GM13976 (cell line): ENCODE measurements at regions not wholly inside any gene's neighbourhood (a gene's known extent, or its start where the extent isn't known, plus 50 kb on each side); places are given as distances from the start of the nearest gene placed in this dataset.

ENCODE experiments used
- DNase-seq: peaks from one replicate; pipeline ENCODE4 v3.0.0; 2012; ENCODE audit warnings: low spot score
- in situ Hi-C: fragments of 300-500 bp; cut with MboI; formaldehyde crosslinking; loops from one replicate; pipeline ENCODE4 v1.12.0; 2022; ENCODE audit warnings: low sequenced_read_pairs, mixed read lengths, inconsistent platforms; ENCODE audit not compliant: unreplicated experiment
- TF ChIP-seq, protein P1 (sequence below): IDR thresholded peaks from 2 replicates; pipeline ENCODE4 v1.5.1; 2012; ENCODE audit warnings: borderline replicate concordance, mild to moderate bottlenecking; ENCODE audit not compliant: insufficient read depth; ENCODE audit errors: extremely low read depth, missing control alignments, control extremely low read depth

DNA sequence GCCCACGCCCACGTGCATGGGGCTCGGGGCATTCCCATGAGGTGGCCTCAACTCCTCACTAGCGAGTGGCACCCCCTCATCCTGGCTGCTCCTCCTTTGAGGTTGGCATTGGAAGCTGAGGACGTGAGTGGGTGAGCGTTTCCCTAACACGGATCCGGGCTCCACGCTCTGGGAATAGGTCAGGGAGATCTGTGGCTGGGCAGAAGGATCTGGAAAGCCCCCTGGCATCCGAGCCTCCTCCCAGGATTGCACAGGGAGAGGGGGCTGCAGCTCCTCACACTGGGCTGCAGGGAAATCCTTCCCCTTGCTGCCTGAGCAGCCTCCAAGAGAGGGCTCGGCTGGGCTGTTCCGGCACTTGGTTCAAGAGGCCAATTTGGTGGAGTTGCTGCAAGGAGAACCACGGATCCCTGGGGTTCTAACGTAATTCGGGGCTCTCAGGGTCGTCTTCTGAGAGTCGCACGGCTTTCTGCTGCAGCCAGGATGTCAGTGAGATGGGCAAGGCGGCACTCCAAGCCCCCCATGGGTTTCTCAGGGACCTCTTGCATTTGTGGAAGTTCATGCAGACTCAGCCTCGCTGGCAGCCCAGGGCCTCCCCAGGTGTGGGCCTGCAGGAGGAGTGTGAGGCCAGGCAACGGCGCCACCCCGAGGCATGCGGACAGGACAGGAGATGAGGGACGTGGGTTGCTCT is 1119.0 kb downstream of the BRD1 start:
- no peak for DNase-seq
- in situ Hi-C loops = no loop called here
- TF ChIP-seq, protein P1, sequence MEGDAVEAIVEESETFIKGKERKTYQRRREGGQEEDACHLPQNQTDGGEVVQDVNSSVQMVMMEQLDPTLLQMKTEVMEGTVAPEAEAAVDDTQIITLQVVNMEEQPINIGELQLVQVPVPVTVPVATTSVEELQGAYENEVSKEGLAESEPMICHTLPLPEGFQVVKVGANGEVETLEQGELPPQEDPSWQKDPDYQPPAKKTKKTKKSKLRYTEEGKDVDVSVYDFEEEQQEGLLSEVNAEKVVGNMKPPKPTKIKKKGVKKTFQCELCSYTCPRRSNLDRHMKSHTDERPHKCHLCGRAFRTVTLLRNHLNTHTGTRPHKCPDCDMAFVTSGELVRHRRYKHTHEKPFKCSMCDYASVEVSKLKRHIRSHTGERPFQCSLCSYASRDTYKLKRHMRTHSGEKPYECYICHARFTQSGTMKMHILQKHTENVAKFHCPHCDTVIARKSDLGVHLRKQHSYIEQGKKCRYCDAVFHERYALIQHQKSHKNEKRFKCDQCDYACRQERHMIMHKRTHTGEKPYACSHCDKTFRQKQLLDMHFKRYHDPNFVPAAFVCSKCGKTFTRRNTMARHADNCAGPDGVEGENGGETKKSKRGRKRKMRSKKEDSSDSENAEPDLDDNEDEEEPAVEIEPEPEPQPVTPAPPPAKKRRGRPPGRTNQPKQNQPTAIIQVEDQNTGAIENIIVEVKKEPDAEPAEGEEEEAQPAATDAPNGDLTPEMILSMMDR = no peak

DNA sequence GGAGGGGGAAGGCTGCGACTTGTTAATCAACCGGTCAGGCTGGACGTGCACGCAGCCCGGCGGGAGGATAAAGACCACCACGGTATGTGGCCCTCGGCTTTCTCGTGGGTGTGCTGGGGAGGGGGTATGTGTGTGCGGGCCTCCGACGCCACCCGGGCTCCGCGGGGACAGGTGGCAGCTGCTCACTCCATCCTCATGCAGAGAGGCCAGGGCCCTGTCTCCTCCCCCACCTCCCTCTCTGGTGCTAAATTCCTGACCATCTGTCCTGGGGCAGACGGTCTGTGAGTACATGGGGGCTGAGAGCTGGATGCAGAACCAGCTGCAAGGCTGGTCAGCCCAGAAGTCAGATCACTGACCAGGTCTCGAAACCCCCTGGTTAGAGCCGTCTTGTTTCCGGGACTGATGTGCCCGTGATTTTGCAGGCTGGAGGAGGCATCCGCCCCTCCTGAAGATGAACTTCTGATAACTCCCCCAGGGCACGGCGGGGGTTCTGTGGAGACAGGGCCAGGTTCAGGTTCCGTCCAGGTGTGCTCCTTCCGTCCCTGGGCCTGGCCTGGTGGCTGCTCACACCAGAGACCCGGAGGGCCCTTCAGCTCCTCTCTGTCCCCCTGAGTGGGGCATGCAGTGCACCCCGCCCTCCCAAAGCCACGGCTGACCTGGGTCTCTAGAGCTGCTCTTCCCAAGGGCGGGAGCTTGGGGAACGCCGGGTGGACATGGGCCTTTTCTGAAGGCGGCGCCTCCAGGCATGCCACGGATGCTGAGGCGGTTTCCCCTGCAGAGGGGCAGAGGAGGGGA is 1119.7 kb downstream of the BRD1 start:
- DNase-seq = no peak
- in situ Hi-C loops = no loop called here
- TF ChIP-seq, protein P1 = no peak

DNA sequence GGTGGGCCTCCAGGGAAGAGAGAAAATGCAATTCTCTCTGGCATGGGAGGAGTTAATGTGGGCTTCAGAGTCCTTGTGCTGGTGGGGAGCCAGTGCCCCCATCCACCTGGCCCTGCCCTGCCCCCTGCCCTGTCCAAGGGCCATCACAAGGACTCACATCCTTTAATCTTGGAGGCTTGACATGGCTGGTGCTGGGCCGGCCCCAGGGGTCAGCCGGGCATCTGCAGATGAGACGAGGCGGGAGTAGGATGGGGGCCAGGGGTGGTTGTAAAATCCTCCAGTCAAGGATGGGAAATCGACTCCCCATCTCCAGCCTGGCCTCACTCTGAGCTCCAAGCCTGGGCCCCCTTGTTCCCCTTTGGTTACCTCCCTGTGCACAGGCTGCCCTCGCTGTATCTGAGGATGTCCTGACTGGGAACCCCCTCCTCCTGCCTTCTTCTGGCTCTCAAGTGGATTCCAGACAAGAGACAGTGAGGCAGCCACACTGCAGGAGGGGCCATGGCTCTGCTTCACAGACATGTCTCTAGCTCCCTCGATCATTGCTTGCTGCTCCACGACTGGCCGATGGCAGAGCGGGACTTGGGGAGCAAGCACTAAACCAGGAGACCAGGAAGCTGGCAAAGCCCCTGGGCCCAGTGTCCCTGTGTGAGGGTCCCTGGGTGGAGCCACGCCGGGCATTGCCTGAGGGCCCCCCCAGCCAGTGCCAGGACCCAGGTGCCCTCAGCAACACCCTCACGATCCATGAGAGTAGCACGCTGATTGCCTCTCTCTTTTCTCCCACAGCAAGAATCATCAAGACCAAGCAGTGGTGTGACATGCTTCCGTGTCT is 1120.5 kb downstream of the BRD1 start:
- TF ChIP-seq, protein P1 = no peak
- no peak for DNase-seq
- in situ Hi-C loops = no loop called here

DNA sequence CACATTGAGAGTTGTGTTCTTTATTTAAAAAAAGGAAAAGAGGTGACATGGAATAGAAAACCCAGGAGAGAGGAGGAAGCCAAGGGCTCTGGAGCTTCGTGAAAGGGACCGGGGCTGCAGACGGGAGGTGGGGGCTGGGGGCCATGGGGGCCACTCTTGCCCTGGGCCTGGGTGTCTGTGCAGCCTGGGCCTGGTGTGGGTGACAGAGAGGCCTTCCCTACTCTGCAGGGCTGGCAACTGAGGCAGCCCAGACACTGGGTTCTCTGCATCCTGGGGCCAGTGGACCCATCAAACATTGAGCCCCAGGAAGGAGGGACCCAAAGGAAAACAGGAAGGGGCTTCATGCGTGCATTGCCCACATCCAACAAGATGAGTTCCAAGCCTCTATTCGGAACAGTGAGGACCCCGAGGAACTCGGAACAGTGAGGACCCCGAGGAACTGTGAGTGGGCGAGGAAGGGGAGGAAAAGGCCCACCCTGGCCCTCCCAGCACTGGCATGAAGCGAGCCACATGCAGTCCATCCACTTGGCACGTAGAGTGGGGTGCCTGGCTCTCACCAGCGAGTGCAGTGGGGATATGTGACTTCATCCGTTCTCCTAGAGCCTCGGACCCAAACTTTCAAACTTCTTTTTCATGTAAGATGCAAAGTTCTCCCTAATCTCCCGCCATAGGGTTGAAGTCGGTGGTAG is 1121.6 kb downstream of the BRD1 start:
- no peak for DNase-seq
- in situ Hi-C loops = no loop called here
- TF ChIP-seq, protein P1 = no peak

DNA sequence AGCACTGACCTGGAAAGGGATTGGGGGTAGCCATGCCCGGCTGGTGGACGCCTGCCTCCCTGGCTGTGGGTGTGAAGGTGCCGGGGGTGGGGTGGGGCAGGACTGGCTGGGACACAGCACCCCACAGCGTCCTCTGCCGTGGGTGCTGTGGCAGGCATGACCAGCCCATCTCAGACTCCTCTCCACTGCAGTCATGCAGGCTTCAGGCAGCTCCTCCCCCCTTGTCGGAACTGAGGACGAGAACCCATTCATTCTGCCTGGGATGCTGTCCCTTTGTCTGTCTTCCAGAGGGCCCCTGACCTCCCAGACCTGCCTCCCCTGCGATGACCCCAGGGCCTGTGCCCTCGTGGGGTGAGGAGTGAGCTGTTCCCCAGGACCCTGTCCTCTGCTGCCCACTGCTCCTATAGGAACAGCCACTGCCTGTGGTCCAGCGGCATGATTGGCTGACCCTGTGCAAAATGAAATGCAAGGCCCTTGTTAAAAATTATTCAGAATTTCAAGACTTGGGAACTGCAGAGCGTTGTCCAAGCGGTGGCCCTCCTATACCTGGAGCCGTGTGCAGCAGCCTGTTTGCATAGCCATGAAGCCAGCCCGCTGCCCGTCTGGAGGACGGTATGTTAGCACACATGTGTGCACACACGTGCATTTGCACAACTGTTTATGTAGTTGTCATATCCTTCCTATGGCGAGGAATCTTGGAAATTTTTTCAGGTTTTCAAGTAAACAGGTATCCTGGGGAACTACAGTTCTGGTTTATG is 1122.3 kb downstream of the BRD1 start:
- TF ChIP-seq, protein P1 = no peak
- in situ Hi-C loops = no loop called here
- DNase-seq = no peak

DNA sequence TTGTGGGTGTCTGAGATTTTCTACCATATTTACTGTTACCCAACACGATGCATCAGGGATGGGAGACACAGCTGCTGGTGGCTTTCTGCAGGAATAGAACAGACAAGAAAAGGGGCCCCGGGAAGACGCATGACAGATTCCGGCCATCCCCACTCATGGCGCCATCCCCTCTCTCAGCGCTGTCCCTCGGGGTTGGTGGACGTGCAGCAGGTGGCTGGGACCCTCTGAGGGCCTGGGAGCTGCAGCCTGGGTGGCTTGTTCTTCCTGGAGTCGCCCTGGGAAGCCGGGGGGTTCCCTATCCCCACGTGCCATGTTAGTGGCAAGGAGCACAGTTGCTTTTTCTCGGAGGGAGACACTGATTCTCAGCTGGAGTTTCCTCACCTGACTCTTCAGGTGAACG is 1123.3 kb downstream of the BRD1 start:
- no peak for DNase-seq
- in situ Hi-C loops = no loop called here
- TF ChIP-seq, protein P1 = no peak
